HG03159 (cell line): ENCODE measurements at regions not wholly inside any gene's neighbourhood (a gene's known extent, or its start where the extent isn't known, plus 50 kb on each side); places are given as distances from the start of the nearest gene placed in this dataset.
"Not testable (repeated sequence)": the region's sequence is repeated elsewhere in the genome, so short reads cannot be mapped to it uniquely, and the experiment has no call there.

Experiments used
- ATAC-seq: cut with Tn5 transposase; IDR thresholded peaks from one replicate; pipeline ENCODE4 v1.9.1; 2021; ENCODE audit warnings: mild to moderate bottlenecking, moderate library complexity; ENCODE audit not compliant: unreplicated experiment

- ATAC-seq: not testable (repeated sequence)
These were observed 223.7 kb upstream of the ANKRD20A1 start for GRCh38 chr9:67635067-67635466.

- peak; percentile 72 for ATAC-seq
These were observed 246.8 kb upstream of the ANKRD20A1 start for GRCh38 chr9:67611900-67612299.

GRCh38 chr9:67609872-67610271 lies 248.9 kb upstream of the ANKRD20A1 start:
- ATAC-seq: not testable (repeated sequence)

GRCh38 chr9:67609435-67609834 lies 249.3 kb upstream of the ANKRD20A1 start:
- not testable (repeated sequence) for ATAC-seq

GRCh38 chr9:67605113-67605512 lies 253.6 kb upstream of the ANKRD20A1 start:
- not testable (repeated sequence) for ATAC-seq

- not testable (repeated sequence) for ATAC-seq
These were observed 255.1 kb upstream of the ANKRD20A1 start for GRCh38 chr9:67603609-67604008.

- not testable (repeated sequence) for ATAC-seq
These were observed 266.3 kb upstream of the ANKRD20A1 start for GRCh38 chr9:67592424-67592823.

GRCh38 chr9:67555874-67556273 lies 302.9 kb upstream of the ANKRD20A1 start:
- not testable (repeated sequence) for ATAC-seq

- not testable (repeated sequence) for ATAC-seq
These were observed 308.7 kb upstream of the ANKRD20A1 start for GRCh38 chr9:67550044-67550443.

GRCh38 chr9:67529834-67530233 lies 328.9 kb upstream of the ANKRD20A1 start:
- not testable (repeated sequence) for ATAC-seq

- not testable (repeated sequence) for ATAC-seq
These were observed 341.8 kb upstream of the ANKRD20A1 start for GRCh38 chr9:67516938-67517337.

- not testable (repeated sequence) for ATAC-seq
These were observed 344.1 kb upstream of the ANKRD20A1 start for GRCh38 chr9:67514587-67514986.

GRCh38 chr9:67503728-67504369 lies 354.9 kb upstream of the ANKRD20A1 start:
- ATAC-seq: not testable (repeated sequence)

GRCh38 chr9:67492028-67492427 lies 366.7 kb upstream of the ANKRD20A1 start:
- not testable (repeated sequence) for ATAC-seq

- not testable (repeated sequence) for ATAC-seq
These were observed 381.3 kb upstream of the ANKRD20A1 start for GRCh38 chr9:67477465-67477864.

GRCh38 chr9:67470739-67471138 lies 388.0 kb upstream of the ANKRD20A1 start:
- not testable (repeated sequence) for ATAC-seq

- ATAC-seq: not testable (repeated sequence)
These were observed 390.4 kb upstream of the ANKRD20A1 start for GRCh38 chr9:67468326-67468725.

GRCh38 chr9:67461796-67462757 lies 396.7 kb upstream of the ANKRD20A1 start:
- ATAC-seq: not testable (repeated sequence)

GRCh38 chr9:67452941-67453340 lies 405.8 kb upstream of the ANKRD20A1 start:
- ATAC-seq: not testable (repeated sequence)

GRCh38 chr9:67442313-67442712 lies 416.4 kb upstream of the ANKRD20A1 start:
- not testable (repeated sequence) for ATAC-seq

GRCh38 chr9:67437011-67437410 lies 421.7 kb upstream of the ANKRD20A1 start:
- not testable (repeated sequence) for ATAC-seq

- not testable (repeated sequence) for ATAC-seq
These were observed 432.5 kb upstream of the SPATA31A3 start for GRCh38 chr9:67424881-67425280.
